Stimulated activated CD4-positive, alpha-beta T cell treated with anti-CD3 and anti-CD28 coated beads, Interleukin-15, amount 100 ng/mL, for 1 hour (primary cell): ENCODE measurements at regions not wholly inside any gene's neighbourhood (a gene's known extent, or its start where the extent isn't known, plus 50 kb on each side); places are given as distances from the start of the nearest gene placed in this dataset.
"Not testable (repeated sequence)": the region's sequence is repeated elsewhere in the genome, so short reads cannot be mapped to it uniquely, and the experiment has no call there.

Experiments used
- DNase-seq, 2 donors: peaks; one replicate each; pipeline ENCODE4 v3.0.0-alpha.2; 2020; ENCODE audit warnings: low read depth in 1 of 2, low spot score in 1 of 2

GRCh38 chr1:87980494-87980893 is 651.8 kb downstream of the LMO4 start:
- no peak for DNase-seq

GRCh38 chr1:87981386-87981785 is 652.7 kb downstream of the LMO4 start:
- no peak for DNase-seq

- no peak for DNase-seq
These were observed 653.1 kb downstream of the LMO4 start for GRCh38 chr1:87981810-87982209.

GRCh38 chr1:87983841-87984240 is 655.2 kb downstream of the LMO4 start:
- no peak for DNase-seq

- DNase-seq, result no peak
These were observed 656.4 kb downstream of the LMO4 start for GRCh38 chr1:87985071-87985470.

- DNase-seq, result no peak
These were observed 657.6 kb downstream of the LMO4 start for GRCh38 chr1:87986130-87986866.

GRCh38 chr1:87989346-87989745 is 660.7 kb downstream of the LMO4 start:
- DNase-seq, result no peak

- not testable (repeated sequence) for DNase-seq
These were observed 663.9 kb downstream of the LMO4 start for GRCh38 chr1:87992536-87992935.

- no peak for DNase-seq
These were observed 664.4 kb downstream of the LMO4 start for GRCh38 chr1:87993051-87993450.

- no peak for DNase-seq
These were observed 671.2 kb downstream of the LMO4 start for GRCh38 chr1:87999852-88000251.

- DNase-seq, result no peak
These were observed 672.8 kb downstream of the LMO4 start for GRCh38 chr1:88001460-88001859.

- no peak for DNase-seq
These were observed 674.6 kb downstream of the LMO4 start for GRCh38 chr1:88003255-88003654.

GRCh38 chr1:88009916-88010315 is 674.2 kb upstream of the PKN2 start:
- DNase-seq, result no peak

GRCh38 chr1:88013485-88013884 is 670.6 kb upstream of the PKN2 start:
- no peak for DNase-seq

GRCh38 chr1:88014131-88014530 is 669.9 kb upstream of the PKN2 start:
- no peak for DNase-seq

- no peak for DNase-seq
These were observed 667.1 kb upstream of the PKN2 start for GRCh38 chr1:88016947-88017346.

- DNase-seq, result no peak
These were observed 662.5 kb upstream of the PKN2 start for GRCh38 chr1:88021529-88021928.

GRCh38 chr1:88022516-88022915 is 661.6 kb upstream of the PKN2 start:
- DNase-seq, result no peak

- DNase-seq, result no peak
These were observed 654.9 kb upstream of the PKN2 start for GRCh38 chr1:88029142-88029541.

GRCh38 chr1:88029899-88030298 is 654.2 kb upstream of the PKN2 start:
- no peak for DNase-seq

GRCh38 chr1:88035578-88035977 is 648.5 kb upstream of the PKN2 start:
- DNase-seq, result no peak

- no peak for DNase-seq
These were observed 647.6 kb upstream of the PKN2 start for GRCh38 chr1:88036345-88037014.

GRCh38 chr1:88039240-88039639 is 644.8 kb upstream of the PKN2 start:
- no peak for DNase-seq
